ENCODE measurements at regions not wholly inside any gene's neighbourhood (a gene's known extent, or its start where the extent isn't known, plus 50 kb on each side); places are given as distances from the start of the nearest gene placed in this dataset.

DNA sequence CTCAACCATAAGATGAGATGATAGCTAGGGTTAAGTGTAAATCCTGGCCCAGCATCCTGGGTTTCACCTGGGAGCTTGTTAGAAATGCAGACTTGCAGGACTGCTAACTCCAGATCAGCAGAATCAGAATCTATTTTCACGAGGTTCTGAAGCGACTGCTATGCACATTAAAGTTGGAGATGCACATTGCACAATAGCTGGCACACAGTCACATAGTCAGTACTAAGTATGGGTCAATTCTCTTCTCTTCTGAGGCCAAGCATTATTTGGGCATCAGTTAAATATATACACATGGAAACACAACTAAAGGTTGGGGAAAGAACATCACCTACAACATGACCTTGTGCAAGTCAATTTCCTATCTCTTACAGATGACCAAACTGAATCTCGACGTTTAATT lies 155.1 kb upstream of the FGF13 start:
- TF ChIP-seq EZH2 (IDR thresholded peaks at IDR 0.05) = no peak
- TF ChIP-seq POLR2AphosphoS5 (IDR thresholded peaks at IDR 0.05; ENCODE audit: borderline replicate concordance, low read depth, low read length) = no peak

All from SK-N-MC (cell line).